Left hindlimb (tissue), 1 donor: ENCODE measurements at regions not wholly inside any gene's neighbourhood (a gene's known extent, or its start where the extent isn't known, plus 50 kb on each side); places are given as distances from the start of the nearest gene placed in this dataset.

Experiments
- DNase-seq: peaks from one replicate; pipeline ENCODE4 v3.0.0-alpha.2; 2018

DNA sequence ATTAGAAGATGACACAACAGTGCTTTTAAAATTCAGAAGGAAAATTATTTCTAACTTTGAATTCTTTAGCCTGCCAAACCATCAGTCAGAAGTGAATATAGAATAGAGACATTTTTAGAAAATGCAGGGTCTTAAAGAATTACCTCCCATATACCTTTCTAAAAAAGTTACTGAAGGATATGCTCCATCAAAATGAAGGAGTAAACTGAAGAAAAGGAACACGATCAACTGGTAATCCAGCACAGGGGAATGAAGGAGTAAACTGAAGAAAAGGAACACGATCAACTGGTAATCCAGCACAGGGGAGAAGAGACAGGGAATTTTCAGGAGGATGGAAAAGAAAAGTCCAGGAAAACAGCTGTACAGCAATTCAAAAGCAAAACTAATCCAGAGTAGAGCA lies 75.4 kb upstream of the LDLRAD3 start:
- DNase-seq, result no peak

DNA sequence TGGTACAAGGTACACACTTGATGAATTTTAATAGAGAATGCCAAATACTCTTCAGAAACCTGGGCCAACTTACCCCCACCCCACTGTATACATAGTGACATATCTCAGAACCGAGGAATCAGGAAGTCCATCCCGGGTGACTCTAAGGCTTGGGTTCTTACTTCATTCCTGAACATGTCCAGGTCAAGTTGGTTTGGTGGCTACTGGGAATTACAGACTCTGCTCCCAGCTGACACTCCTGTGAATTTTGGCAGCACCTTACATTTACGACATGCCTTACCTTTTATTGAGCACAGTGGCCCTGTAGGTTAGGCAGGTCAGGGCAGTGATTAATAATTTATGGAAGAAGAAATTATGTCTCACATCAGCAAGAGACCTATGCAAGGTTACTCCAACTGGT lies 70.1 kb upstream of the LDLRAD3 start:
- no peak for DNase-seq

DNA sequence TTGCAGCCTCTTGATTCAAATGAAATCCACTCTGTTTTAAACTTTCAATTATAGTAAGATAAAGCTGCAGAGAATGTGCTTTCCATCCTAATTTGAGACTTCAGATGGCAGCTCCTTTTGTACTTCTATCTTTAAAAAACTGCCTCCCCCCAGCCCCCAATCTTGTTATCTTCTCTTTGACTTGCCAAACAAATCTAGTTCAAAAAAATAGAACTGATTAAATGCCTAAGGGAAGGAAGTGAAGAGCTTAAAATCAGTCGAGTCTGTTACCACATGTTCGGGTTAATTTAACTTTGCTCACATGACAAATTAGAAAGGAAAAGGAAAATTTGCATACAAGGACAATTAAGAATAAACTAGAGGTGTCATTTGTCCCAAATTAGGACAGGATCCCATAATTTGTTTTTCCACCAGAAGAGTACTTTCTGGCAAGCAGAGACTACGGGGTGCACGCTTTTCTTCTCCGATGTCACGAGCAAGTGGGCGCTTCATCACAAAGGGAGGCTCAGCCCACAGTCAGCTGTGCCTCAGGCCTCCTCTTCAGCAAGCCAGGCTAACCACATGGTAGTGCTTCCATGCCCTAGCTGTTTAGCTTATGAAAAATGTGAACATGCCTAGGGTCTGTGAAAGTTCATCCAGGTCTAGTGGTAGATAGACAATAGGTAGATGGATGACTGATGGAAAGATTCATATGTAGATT lies 69.0 kb upstream of the LDLRAD3 start:
- DNase-seq, result no peak

DNA sequence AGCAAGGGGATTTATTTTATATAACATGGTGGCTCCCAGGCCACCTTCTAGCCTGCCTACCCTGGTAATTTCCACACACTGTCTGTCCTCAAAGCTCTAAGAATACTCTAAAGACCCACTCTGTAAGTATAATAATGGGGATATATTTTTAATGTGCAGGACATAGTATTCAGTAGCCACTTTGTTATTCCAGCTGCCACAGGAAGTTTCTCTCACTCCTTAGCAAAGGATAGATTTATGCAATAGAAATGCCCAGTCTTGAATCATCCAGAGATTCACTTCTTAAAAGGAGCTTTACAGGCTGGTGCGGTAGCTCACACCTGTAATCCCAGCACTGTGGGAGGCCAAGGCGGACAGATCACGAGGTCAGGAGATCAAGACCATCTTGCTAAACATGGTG lies 68.4 kb upstream of the LDLRAD3 start:
- no peak for DNase-seq

DNA sequence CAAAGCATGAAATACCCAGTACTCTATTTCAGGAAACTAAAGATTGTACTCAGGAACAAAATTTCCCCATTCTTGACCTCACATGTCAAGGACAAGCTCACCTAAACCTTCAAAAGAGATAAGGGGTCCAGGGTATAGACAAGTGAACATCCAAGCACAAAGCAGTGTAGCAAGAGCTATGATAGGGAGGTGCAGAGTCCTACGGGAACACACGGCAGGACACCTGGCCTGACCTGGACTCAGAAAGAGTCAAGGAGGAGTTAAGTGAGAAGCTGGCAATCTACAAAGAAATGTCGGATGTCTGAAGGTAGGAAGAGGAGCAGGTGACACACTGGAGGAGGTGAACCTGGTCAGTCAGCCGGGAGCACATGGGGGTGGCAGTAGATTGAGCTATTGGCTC lies 67.1 kb upstream of the LDLRAD3 start:
- DNase-seq, result no peak

DNA sequence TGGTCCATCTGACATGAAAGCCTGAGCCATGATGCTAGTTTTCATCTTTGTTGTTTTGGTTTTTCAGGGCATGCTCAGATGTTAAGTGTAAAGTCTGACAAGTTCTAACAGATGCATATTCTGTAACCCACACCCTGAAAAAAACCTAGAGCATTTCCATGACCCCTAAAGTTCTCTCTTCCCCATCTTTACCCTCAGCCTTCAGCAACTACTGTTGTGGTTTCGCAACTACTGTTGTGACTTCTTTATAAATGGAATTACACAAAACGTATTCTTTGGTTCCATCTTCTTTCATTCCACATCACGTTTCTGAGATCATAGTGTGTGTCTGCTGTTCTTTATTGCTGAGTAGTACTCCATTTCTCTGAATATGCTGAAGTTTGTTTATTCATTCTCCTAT lies 65.1 kb upstream of the LDLRAD3 start:
- DNase-seq, result no peak

DNA sequence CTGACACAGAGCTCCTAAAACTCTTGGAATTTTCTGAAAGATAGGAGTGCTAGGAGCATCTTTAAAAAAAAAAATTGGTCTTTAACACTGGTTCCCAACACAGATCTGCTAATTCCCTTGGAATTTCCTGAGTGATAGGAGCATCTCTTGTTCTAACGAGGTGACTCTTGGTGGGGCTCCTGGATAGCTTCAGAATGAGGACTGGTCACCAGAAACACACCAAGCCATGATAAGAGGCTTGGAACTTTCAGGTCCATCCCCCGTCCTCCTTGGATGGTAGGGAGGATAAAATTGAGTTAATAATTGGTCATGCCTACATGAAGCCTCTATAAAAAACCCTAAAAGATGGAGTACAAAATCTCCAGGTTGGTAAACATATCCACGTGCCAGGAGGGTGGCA lies 64.5 kb upstream of the LDLRAD3 start:
- DNase-seq, result no peak

DNA sequence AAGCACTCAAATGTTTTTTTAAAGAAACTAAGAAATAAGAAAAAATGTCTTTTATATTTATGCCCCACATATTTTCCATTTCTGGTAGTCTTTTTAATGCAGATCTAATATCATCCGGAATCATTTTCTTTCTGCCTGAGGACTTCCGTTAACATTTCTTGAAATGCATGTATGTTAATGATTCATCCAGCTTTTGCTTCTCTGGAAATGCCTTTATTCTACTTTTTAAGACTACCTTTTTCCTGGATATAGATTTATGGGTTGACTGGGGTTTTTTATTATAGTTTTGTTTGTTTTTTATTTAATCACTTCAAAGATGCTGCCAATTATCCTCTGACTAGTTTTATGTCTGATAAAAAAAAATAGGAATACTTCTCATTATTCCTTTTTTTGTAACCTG lies 57.1 kb upstream of the LDLRAD3 start:
- no peak for DNase-seq

DNA sequence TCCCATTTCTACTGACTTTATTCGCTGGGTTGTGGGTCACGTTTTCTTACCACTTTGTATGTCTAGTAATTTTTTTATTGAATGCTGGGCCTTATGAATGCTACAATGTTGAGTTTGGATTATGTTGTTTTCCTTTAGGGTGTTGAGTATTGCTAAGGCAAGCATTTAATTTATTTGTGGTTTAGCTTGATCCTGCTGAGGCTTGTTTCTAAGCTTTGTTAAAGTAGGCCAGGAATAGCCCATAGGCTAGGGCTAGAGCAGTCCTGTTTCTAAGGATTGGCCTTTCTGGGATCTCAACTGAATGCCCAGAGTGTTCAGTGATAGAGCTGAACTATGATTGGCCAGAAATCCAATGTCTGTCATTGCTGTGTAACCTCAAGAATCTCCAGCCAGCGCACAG lies 56.1 kb upstream of the LDLRAD3 start:
- DNase-seq, result no peak

DNA sequence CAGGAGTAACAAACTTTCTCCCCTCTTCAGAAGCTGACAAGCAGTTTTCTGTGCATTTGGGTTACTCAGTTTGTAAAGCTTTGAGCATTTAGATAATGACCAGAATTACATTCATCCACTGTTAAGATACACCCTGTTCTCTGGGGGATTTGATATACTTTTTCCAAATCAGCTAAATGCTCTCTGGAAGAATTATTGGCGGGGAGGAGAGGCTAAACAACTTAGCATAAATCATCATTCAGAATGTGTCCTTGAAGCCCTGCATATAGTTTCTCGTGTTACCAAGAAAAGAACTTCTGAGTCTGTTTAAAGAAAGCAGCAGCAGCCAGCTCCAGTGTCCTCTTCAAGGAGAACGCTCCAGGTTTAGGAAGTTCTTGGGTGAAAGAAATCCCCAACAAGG lies 54.9 kb upstream of the LDLRAD3 start:
- no peak for DNase-seq

DNA sequence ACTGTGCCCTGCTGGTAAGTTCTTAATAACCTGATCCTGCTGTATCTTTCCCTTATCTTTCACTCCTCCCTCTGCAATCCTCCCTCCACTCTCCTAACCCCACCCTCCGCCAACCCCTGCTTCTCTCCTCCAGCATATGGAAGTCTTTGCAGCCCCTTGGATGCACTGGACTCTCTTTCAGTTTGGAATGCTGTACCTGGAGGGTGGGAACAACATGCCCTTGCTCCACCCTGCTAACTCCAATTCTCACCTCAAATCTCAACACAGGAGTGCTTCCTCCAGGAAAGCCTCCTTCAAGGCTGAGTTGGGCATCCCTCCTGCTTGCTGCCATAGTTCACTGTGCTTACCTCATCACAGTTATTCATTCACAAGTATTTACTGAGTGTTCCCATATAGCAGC lies 52.8 kb upstream of the LDLRAD3 start:
- no peak for DNase-seq

DNA sequence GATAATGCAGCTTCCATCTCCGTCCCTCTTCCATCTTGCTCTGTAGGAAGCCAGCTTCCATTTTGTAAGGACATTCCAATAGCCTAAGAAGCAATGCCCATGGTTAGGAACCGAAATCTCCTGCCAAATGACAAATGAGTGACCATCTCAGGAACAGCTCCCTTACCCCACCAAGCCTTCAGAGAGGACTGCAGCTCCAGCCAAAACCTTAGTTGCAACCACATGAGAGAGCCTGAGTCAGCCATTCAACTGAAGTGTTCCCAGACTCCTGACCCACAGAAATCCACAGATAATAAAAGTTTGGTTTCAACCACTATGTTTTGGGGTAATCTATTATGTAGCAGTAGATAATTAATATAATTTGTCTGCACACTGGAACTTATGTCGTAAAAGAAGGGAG lies 51.7 kb upstream of the LDLRAD3 start:
- no peak for DNase-seq

DNA sequence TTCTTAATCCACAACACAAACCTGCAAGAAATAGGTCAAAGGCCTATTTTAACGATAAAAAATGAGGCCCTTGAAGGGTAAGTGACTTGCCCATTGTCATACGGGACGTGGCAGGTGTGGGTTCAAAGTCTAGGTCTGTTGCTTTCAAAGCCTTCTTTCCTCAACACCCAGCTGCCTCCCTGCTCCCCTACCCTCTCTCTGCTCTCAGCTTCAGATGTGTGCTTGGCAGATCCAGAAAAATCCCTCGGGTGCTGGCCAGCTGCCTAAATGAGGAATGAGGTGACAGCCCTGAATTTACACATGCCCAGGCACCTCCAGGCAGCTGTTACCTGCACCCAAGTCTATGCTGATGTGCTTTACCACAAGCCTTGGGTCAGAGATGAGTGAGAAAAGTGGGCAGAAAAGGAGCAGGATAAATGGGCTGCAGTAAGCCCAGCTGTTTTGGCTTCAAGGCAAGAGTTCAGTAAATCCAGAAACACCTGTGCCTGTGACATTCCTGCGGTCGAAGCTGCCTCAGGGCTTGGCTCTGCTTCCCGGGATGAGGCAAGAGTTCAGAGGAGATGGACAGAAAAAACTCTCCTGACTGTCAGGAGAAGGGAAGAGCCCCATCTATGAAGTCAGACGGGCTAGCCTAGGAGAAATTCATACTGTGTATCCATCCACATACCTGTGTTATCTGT lies 49.9 kb upstream of the LDLRAD3 start:
- peak; percentile 41 for DNase-seq
